ENCODE measurements at regions not wholly inside any gene's neighbourhood (a gene's known extent, or its start where the extent isn't known, plus 50 kb on each side); places are given as distances from the start of the nearest gene placed in this dataset.

DNA sequence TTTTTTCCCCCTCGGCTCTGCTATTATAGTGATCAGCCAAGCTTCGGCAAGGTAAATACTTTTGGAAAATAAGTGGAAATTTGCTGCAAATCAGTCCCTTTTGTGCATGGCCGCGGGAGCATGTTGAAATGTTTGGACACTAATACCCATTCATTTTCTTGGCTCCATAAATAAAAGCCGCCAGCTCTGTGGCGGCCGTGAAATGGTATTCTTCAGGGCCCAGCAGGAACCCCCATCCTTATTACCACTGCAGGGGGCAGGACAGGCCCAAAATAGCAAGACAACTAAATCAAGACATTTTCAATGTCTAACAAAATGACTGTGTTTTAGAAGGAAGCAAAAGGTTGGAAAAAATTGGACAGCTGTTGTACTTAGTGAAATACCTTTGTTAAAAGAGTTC is 362.3 kb downstream of the NR2F2 start:
- no peak for DNase-seq

GRCh38 chr15:96693515-96693914 is 363.0 kb downstream of the NR2F2 start:
- DNase-seq: no peak

DNA sequence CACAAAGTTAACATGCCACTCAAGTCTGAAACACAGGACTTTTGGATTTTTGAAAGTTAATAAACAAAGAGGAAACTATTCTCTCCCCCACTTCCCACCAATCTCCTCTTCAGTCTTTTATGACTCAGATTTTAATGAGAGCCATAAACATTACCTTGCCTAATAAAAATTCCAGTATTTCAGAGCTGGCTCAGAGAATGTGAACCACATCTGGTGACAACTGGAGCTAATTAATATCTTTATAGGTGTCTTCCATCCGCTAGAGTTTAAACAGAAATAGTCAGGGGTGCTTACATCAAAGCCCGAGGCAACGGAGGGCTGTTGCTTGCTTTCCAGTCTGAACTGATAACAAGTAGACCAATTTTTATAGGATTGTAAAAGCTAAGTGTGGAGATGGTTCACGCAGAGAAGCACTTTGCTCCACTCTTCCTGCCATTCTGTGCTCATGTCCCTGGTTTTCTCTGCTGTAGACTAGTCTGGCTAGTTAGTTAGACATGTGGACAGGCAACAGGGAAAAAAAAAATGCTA is 363.6 kb downstream of the NR2F2 start:
- DNase-seq: no peak

GRCh38 chr15:96695426-96695825 is 364.9 kb downstream of the NR2F2 start:
- DNase-seq: no peak

DNA sequence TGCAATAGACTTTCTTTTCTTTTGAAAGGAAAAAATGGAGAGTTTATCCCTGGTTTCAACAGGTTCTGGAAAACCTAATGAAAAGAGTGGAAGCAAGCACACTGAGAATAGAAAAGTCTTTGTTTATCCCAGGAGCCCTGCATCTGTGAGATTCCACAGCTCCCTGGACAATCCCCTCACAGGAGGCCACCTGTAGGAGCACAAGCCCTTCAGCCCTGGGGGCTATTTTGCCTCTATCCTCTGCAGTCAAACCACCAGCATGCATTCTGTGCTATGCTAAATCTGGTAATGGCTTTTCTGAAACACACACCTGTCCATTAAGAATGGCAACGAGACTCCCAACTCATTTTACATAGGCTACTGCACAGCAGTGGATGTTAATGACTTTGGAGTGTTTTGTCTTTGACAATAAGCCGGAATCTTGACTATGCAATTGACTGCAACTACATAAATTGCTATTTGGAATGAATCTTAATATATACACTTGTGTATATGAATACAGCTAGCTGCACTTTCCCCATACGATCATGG is 369.4 kb downstream of the NR2F2 start:
- no peak for DNase-seq

GRCh38 chr15:96700555-96700954 is 370.1 kb downstream of the NR2F2 start:
- DNase-seq: no peak

DNA sequence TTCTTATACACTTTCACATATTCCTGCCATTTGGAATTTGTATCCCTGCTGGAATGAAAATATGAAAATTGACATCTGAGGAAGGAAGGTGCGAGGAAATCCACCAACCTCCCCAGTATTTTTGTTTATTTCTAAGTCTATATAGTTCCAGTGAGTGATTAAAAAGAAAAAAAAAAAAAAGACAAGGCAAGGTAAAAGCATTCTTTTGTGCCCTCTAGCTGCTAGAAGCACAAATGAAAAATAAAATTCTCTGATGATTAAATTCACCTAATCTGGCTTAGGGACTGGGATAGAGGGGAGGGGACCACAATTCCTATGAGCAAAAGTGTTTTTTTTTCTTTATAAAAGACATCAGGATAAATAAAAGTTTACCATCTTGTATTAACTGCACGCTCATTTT is 370.9 kb downstream of the NR2F2 start:
- no peak for DNase-seq

GRCh38 chr15:96701877-96702276 is 371.4 kb downstream of the NR2F2 start:
- DNase-seq: no peak

DNA sequence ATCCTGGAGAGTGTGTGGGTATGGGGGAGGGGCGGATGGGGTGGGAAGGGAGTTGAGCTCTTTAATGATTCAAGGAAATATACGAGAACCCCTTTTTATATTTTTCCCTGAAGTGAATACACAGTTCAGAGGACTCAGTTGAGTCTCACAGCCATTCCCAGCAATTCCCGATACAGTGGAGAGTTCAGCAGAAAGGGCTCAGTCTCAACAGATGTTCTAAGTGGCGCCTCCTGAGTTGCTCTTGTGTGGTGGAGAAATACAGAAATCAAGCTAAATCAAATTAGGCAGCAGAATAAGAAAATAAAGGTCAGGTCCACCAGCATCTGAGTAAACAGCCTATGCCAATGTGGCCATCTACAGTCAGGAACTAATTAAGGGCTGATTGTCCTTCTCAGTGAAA is 372.1 kb downstream of the NR2F2 start:
- DNase-seq: no peak

- DNase-seq: no peak
Observed at GRCh38 chr15:96703091-96703490, 372.6 kb downstream of the NR2F2 start.

DNA sequence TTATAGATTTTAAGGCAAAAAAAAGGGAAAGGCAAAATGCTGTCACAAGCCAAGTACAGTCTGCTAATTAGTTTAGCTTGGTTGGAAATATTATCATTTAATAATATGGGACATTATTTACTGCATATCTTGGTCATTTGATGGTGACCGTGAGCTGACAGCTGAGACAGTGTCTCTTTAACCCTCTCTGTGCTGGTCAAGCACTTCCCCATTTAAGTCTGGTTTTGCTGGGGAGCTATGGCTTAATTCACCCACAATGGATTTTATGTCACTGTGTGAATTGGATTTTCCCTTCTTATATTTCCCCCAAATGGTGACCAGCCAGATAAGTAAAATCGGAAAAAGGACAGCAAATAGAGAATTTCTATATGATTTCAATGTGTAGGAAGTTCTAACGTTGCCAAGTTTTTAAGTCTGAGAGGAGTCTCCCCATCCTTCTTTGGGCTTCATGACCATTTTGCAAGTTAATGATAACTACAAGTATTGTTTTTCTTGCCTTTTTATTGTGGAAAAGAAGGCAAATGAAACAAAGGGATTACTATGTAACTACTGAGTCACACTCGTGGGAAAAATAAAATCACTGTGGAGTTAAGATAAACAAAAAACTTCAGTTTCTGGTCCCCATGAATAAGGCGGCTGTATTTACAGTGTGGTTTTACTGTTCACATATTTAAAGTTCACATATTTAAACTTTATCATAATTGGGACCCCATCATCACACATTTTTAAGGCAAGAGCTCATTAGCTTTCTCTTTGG is 373.5 kb downstream of the NR2F2 start:
- no peak for DNase-seq

DNA sequence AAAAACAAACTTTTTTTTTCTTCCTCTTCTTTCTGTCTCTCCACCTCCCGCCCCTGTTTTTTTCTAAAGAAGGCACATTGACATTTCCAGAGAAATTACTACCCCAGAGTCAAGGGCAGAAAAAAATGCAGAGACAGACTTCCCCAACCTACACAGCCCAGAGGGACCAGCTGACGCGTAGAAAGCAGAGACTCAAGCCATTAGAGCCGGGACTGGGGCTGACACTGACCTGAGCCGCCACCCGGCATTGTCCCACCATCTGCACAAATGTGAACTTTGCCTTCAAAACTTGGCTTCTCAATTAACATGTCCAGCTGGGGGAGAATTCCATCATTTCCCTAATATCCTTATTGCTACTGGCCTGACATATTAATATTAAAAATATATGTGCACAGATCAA is 385.6 kb downstream of the NR2F2 start:
- no peak for DNase-seq

DNA sequence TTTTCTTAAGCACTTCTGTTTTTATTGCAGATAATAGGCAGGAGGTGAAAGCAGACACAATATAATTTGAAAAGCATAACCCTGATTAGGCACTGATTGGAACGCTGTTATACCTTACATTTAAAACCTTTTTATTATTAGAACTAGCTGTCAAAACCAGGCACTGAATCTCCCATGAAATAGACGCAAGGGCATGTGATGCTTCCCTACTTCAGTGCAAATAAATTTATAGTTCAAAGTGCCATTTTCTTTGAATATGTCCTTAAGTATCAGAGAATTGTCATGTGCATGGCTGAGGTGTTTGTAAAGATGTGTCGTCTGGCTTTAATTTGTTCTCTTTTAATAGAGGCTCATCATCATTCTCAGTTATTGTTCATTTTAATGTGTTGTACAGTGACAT is 386.0 kb downstream of the NR2F2 start:
- DNase-seq: no peak

DNA sequence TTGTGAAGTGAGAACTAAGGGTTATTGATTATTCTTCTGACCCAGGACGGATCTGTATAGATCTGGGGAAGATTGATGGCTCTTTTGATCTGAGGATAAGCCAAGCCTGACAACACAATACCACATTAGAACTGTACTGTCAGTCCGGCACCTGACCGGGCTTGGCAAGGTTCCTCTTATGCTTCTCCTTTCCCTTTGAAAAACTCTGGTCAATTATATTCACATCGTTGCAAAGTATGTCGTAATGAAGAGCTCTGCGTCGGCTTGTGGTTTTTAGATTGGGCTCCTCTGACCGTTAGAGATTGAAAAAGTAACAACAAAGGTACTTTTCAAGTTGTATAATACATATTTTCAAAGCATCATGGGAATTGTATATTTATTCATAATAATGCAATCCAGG is 389.8 kb downstream of the NR2F2 start:
- DNase-seq: no peak

GRCh38 chr15:96720656-96721055 is 390.2 kb downstream of the NR2F2 start:
- no peak for DNase-seq

DNA sequence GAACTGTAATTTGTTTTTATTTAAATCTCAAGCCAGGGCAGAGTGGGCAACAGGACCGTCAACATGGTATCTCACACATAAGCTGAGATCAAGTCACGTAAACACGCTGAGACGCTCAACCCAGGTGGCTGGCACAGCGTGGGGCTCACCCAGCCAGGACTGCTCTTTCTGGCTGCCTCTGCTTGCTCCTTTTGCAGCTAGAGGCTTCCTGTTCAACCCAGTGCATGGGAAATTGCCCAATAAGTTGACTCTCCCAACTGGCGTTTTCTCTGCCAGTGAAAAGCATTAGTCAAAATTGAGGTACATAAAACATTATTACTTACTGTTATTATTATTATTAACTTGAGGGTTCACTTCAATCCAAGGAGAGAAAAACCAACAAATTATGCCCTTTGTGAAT is 398.1 kb downstream of the NR2F2 start:
- DNase-seq: no peak

GRCh38 chr15:96732704-96733103 is 402.2 kb downstream of the NR2F2 start:
- DNase-seq: no peak

- DNase-seq: no peak
Observed at GRCh38 chr15:96733721-96734120, 403.2 kb downstream of the NR2F2 start.

- no peak for DNase-seq
Observed at GRCh38 chr15:96735632-96736240, 405.2 kb downstream of the NR2F2 start.

- no peak for DNase-seq
Observed at GRCh38 chr15:96736384-96736783, 405.9 kb downstream of the NR2F2 start.

- no peak for DNase-seq
Observed at GRCh38 chr15:96737408-96737807, 406.9 kb downstream of the NR2F2 start.

DNA sequence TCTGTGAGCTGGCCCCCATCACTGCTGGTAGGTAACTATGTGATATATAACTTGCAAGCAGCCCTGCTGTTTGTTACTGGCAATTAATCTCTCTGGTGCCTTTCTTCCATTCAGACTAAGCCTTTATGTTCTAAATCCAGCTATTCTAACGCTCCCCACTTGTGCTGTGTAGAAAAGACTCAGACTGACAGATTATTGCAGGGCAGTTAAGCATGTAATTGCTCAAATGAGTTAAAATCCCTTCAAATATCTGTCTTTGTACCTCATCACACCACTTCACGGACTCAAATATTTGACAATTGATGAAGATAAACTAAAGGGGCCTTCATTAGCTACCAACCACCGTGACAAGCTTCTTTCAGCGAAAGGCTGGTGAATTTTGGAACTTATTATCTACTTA is 416.2 kb downstream of the NR2F2 start:
- no peak for DNase-seq

GRCh38 chr15:96747291-96747690 is 416.8 kb downstream of the NR2F2 start:
- peak; percentile 25 for DNase-seq

GRCh38 chr15:96750361-96750760 is 419.9 kb downstream of the NR2F2 start:
- no peak for DNase-seq
